ENCODE measurements at regions not wholly inside any gene's neighbourhood (a gene's known extent, or its start where the extent isn't known, plus 50 kb on each side); places are given as distances from the start of the nearest gene placed in this dataset.

GRCh38 chr11:27230192-27230572 lies 132.8 kb downstream of the CCDC34 start:
- TF ChIP-seq EP300 (IDR thresholded peaks at IDR 0.05; ENCODE audit: low read depth) (no peak), POLR2A (IDR thresholded peaks at IDR 0.05) (no peak), CTCF (IDR thresholded peaks at IDR 0.05) (no peak)

Measured in transverse colon (tissue), 3 donors.